ENCODE measurements at regions not wholly inside any gene's neighbourhood (a gene's known extent, or its start where the extent isn't known, plus 50 kb on each side); places are given as distances from the start of the nearest gene placed in this dataset.

DNA sequence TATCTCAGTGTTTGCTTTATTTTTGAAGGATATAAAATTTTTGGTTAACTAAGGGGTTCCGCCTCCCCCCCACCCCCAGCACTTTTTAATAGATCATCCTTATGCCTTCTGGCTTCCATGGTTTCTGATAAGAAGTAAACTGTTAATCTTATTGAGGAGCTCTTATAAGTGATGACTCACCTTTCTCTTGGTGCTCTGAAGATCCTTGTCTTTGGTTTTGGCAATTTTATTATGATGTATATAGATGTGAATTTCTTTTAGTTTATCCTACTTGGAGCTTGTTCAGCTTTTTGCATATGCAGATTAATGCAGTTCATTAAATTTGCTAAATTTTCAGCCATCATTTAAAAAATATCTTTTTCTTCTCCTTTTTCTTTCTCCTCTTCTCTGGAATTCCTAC lies 91.7 kb upstream of the CTAGE1 start:
- no peak for TF ChIP-seq POLR2A (IDR thresholded peaks at IDR 0.05)
- TF ChIP-seq, protein P1, sequence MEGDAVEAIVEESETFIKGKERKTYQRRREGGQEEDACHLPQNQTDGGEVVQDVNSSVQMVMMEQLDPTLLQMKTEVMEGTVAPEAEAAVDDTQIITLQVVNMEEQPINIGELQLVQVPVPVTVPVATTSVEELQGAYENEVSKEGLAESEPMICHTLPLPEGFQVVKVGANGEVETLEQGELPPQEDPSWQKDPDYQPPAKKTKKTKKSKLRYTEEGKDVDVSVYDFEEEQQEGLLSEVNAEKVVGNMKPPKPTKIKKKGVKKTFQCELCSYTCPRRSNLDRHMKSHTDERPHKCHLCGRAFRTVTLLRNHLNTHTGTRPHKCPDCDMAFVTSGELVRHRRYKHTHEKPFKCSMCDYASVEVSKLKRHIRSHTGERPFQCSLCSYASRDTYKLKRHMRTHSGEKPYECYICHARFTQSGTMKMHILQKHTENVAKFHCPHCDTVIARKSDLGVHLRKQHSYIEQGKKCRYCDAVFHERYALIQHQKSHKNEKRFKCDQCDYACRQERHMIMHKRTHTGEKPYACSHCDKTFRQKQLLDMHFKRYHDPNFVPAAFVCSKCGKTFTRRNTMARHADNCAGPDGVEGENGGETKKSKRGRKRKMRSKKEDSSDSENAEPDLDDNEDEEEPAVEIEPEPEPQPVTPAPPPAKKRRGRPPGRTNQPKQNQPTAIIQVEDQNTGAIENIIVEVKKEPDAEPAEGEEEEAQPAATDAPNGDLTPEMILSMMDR (IDR thresholded peaks at IDR 0.05), result no peak

Measured in prostate gland (tissue), 2 donors.